A549 (cell line): ENCODE measurements at regions not wholly inside any gene's neighbourhood (a gene's known extent, or its start where the extent isn't known, plus 50 kb on each side); places are given as distances from the start of the nearest gene placed in this dataset.
A peak's percentile ranks its signal among the peaks of the same experiment; 100 is the strongest.

Source experiments
- ATAC-seq, 2 experiments: fragments of 200-7000 bp in 1 of 2; fragments of >200 bp in 1 of 2; cut with Nextera tagmentation in 1 of 2; cut with Tn5 transposase in 1 of 2; 3 replicates each; pipeline versions ENCODE4 v1.8.0 to v1.9.1; 2018 to 2020; ENCODE audit warnings: mild to moderate bottlenecking in 1 of 2, moderate library complexity in 1 of 2
- CTCF ChIA-PET: fragments of 300-600 bp; sonication (Branson Sonifier 250); formaldehyde crosslinking; extraction: SDS; loops from one replicate; lab custom pipeline; 2021; ENCODE audit warnings: antibody characterized with exemption, inconsistent platforms; lab: Yijun Ruan, JAX
- POLR2A ChIA-PET: fragments of 350-600 bp; formaldehyde crosslinking; extraction: SDS; loops from one replicate; lab custom pipeline; 2021; ENCODE audit warnings: antibody characterized with exemption, inconsistent platforms; lab: Yijun Ruan, JAX
- DNase-seq, 2 experiments: peaks; one replicate each; pipeline versions ENCODE4 v3.0.0 to v3.0.0-alpha.2; 2011 to 2016; ENCODE audit warnings: low read depth in 1 of 2, low spot score in 1 of 2
- FAIRE-seq: peaks from 2 replicates; lab custom pipeline; 2011; peaks lifted over from hg19 to GRCh38; lab: Jason Lieb, UNC
- H3K27ac ChIP-seq, 2 experiments: fragments of >200 bp; sonication (Bioruptor Twin); formaldehyde crosslinking; 3 replicates each; pipeline ENCODE4 v1.5.1; 2016 to 2017
- H3K4me1 ChIP-seq: fragments of >200 bp; sonication (Bioruptor Twin); formaldehyde crosslinking; 3 replicates; pipeline ENCODE4 v1.6.1; 2016
- H3K4me2 ChIP-seq: fragments of >200 bp; sonication (Bioruptor Twin); formaldehyde crosslinking; 3 replicates; pipeline ENCODE4 v1.6.1; 2016
- H3K4me3 ChIP-seq: fragments of >200 bp; sonication (Bioruptor Twin); formaldehyde crosslinking; 3 replicates; pipeline ENCODE4 v1.5.1; 2016
- H3K9me3 ChIP-seq: fragments of >200 bp; sonication (Bioruptor Twin); formaldehyde crosslinking; 3 replicates; pipeline ENCODE4 v1.6.1; 2016
- ATOH8 ChIP-seq: fragments of 250-450 bp; sonication (Bioruptor Pico); IDR thresholded peaks from 2 replicates; pipeline ENCODE4 v1.5.0; 2020; ENCODE audit warnings: low read depth, mild to moderate bottlenecking, moderate library complexity
- BHLHE40 ChIP-seq: IDR thresholded peaks from 2 replicates; pipeline ENCODE4 v1.6.1; 2012; ENCODE audit warnings: low read depth, low read length, inconsistent platforms
- CEBPB ChIP-seq, 2 experiments: fragments of >200 bp in 1 of 2; sonication (Bioruptor Twin) in 1 of 2; formaldehyde crosslinking in 1 of 2; IDR thresholded peaks; 2 replicates each; pipeline ENCODE4 v1.6.1; 2012 to 2016
- CTCF ChIP-seq: fragments of >200 bp; sonication (Bioruptor Twin); formaldehyde crosslinking; IDR thresholded peaks from 3 replicates; pipeline ENCODE4 v1.5.1; 2016
- EHMT2 ChIP-seq: fragments of 200-600 bp; sonication (generic); IDR thresholded peaks from 2 replicates; pipeline ENCODE4 v1.6.1; 2016; ENCODE audit warnings: antibody characterized with exemption, low read depth, mild to moderate bottlenecking, moderate library complexity
- ELK1 ChIP-seq: fragments of 150-350 bp; IDR thresholded peaks from 2 replicates; pipeline ENCODE4 v1.6.1; 2014; ENCODE audit warnings: low read depth, mild to moderate bottlenecking, low read length
- FOSB ChIP-seq: fragments of 250-450 bp; sonication (Bioruptor Pico); IDR thresholded peaks from 2 replicates; pipeline ENCODE4 v1.5.0; 2020; ENCODE audit warnings: mild to moderate bottlenecking, moderate library complexity
- HDAC2 ChIP-seq: fragments of 200-600 bp; sonication (generic); IDR thresholded peaks from 2 replicates; pipeline ENCODE4 v1.6.1; 2016
- HOXA7 ChIP-seq: fragments of 250-450 bp; sonication (Bioruptor Pico); IDR thresholded peaks from 2 replicates; pipeline ENCODE4 v1.5.0; 2020; ENCODE audit warnings: mild to moderate bottlenecking, moderate library complexity
- JUNB ChIP-seq: fragments of >200 bp; sonication (Bioruptor Twin); formaldehyde crosslinking; IDR thresholded peaks from 2 replicates; pipeline ENCODE4 v1.6.1; 2016
- KDM5A ChIP-seq: fragments of 200-600 bp; sonication (generic); IDR thresholded peaks from 2 replicates; pipeline ENCODE4 v1.6.1; 2016; ENCODE audit warnings: antibody characterized with exemption, mild to moderate bottlenecking
- MAFK ChIP-seq: fragments of 450-650 bp; IDR thresholded peaks from 2 replicates; pipeline ENCODE4 v1.6.1; 2014; ENCODE audit not compliant: partially characterized antibody
- MAX ChIP-seq: IDR thresholded peaks from 2 replicates; pipeline ENCODE4 v1.6.1; 2012
- NFE2L2 ChIP-seq: fragments of 150-350 bp; conservative IDR thresholded peaks from 2 replicates; pipeline ENCODE4 v1.6.1; 2014; ENCODE audit warnings: low read length
- NR3C1 ChIP-seq: fragments of >200 bp; sonication (Bioruptor Twin); formaldehyde crosslinking; IDR thresholded peaks from 3 replicates; pipeline ENCODE4 v1.6.1; 2017
- PBX3 ChIP-seq: IDR thresholded peaks from 2 replicates; pipeline ENCODE4 v1.6.1; 2012
- RAD21 ChIP-seq, 2 experiments: fragments of >200 bp in 1 of 2; sonication (Bioruptor Twin) in 1 of 2; formaldehyde crosslinking in 1 of 2; IDR thresholded peaks in 1 of 2; conservative IDR thresholded peaks in 1 of 2; 2 replicates in 1 of 2; 3 replicates in 1 of 2; pipeline ENCODE4 v1.6.1; 2012 to 2018; ENCODE audit warnings: inconsistent platforms in 1 of 2
- TFCP2L1 ChIP-seq: fragments of 250-450 bp; sonication (Bioruptor Pico); IDR thresholded peaks from 2 replicates; pipeline ENCODE4 v1.5.0; 2021; ENCODE audit warnings: mild to moderate bottlenecking
- USF2 ChIP-seq: fragments of 450-650 bp; IDR thresholded peaks from 2 replicates; pipeline ENCODE4 v1.6.1; 2014; ENCODE audit warnings: antibody characterized with exemption
- WGBS: methylation state at CpG from one replicate; pipeline ENCODE4 v1.1.6; 2017; ENCODE audit errors: missing lambda C conversion rate; 5-methylcytosine and 5-hydroxymethylcytosine counted together

GRCh38 chr7:49324707-49325106, 400.4 kb downstream of the CDC14C start:
- ATAC-seq (no peak), FAIRE-seq (no peak), DNase-seq (peak in 1 of 2 experiments; percentile 4)
- no peak overlapping the region for H3K4me3 ChIP-seq
- WGBS = 0% methylated on average over 1 of the region's 1 CpG
- no peak overlapping the region for H3K4me2 ChIP-seq
- no peaks in the 10 kb centered on the region for H3K9me3 ChIP-seq
- H3K27ac ChIP-seq = no peak overlapping the region
- ChIA-PET CTCF (no interaction called here), POLR2A (no interaction called here)
- TF ChIP-seq ELK1 (no peak), RAD21 (conservative IDR thresholded peaks at IDR 0.05 in 1 of 2, IDR thresholded peaks at IDR 0.05 in 1 of 2) (0 out of 5 replicates have a peak, but pooled peaks of 1 of the 2 experiments have one; percentile 17), MAFK (no peak), PBX3 (no peak)
- no peaks in the 10 kb centered on the region for H3K4me1 ChIP-seq

GRCh38 chr7:49325571-49325970, 401.2 kb downstream of the CDC14C start:
- Histone ChIP-seq H3K4me2 (no peak overlapping the region), H3K4me1 (no peaks in the 10 kb centered on the region), H3K9me3 (no peaks in the 10 kb centered on the region), H3K27ac (no peak overlapping the region), H3K4me3 (no peak overlapping the region)
- FAIRE-seq = no peak
- no peak for ATAC-seq
- DNase-seq = no peak
- TF ChIP-seq NR3C1 (no peak), USF2 (no peak), ELK1 (no peak), HDAC2 (no peak), RAD21 (conservative IDR thresholded peaks at IDR 0.05 in 1 of 2, IDR thresholded peaks at IDR 0.05 in 1 of 2) (no peak), EHMT2 (no peak), CTCF (no peak), MAX (no peak), JUNB (no peak), FOSB (CRISPR knock-in tag) (no peak), HOXA7 (CRISPR knock-in tag) (no peak), KDM5A (no peak), CEBPB (IDR thresholded peaks at IDR 0.05) (no peak), BHLHE40 (no peak)
- CTCF ChIA-PET = no interaction called here
- POLR2A ChIA-PET = no interaction called here
- 1% methylated on average over 4 of the region's 4 CpGs for WGBS

GRCh38 chr7:49327155-49327554, 402.8 kb downstream of the CDC14C start:
- FAIRE-seq = no peak
- no peak overlapping the region for H3K27ac ChIP-seq
- H3K4me2 ChIP-seq = no peak overlapping the region
- TF ChIP-seq TFCP2L1 (CRISPR knock-in tag) (no peak), PBX3 (no peak), NFE2L2 (no peak), BHLHE40 (no peak), MAFK (no peak), ATOH8 (CRISPR knock-in tag) (no peak)
- TF ChIP-seq, all 56 proteins: peak for 0
- no peaks in the 10 kb centered on the region for H3K4me1 ChIP-seq
- WGBS = 24% methylated on average over 8 of the region's 8 CpGs
- ATAC-seq (no peak), DNase-seq (no peak)
- CTCF ChIA-PET = no interaction called here
- no peak overlapping the region for H3K4me3 ChIP-seq
- H3K9me3 ChIP-seq = no peaks in the 10 kb centered on the region
- POLR2A ChIA-PET = no interaction called here
